Thyroid gland (tissue), 4 donors: ENCODE measurements at regions not wholly inside any gene's neighbourhood (a gene's known extent, or its start where the extent isn't known, plus 50 kb on each side); places are given as distances from the start of the nearest gene placed in this dataset.
"Not testable (repeated sequence)": the region's sequence is repeated elsewhere in the genome, so short reads cannot be mapped to it uniquely, and the experiment has no call there.

ENCODE experiments used
- DNase-seq, 2 donors: peaks; one replicate each; pipeline ENCODE4 v3.0.0-alpha.2; 2019
- H3K27ac ChIP-seq, 3 donors: fragments of 200-600 bp; sonication (generic); 1 replicate in 2 of 3; 2 replicates in 1 of 3; pipeline ENCODE4 v1.5.1; 2016 to 2019; ENCODE audit warnings: mild to moderate bottlenecking in 1 of 3, moderate library complexity in 1 of 3
- H3K27me3 ChIP-seq: fragments of 200-600 bp; sonication (generic); one replicate; pipeline ENCODE4 v1.5.1; 2019
- H3K36me3 ChIP-seq, 2 donors: fragments of 200-600 bp; sonication (generic); one replicate each; pipeline ENCODE4 v1.5.1; 2016 to 2019
- H3K4me1 ChIP-seq, 2 donors: fragments of 200-600 bp; sonication (generic); one replicate each; pipeline ENCODE4 v1.5.1; 2017 to 2019
- H3K4me3 ChIP-seq, 3 donors: fragments of 200-600 bp; sonication (generic); replicated peaks in 1 of 3; 1 replicate in 2 of 3; 2 replicates in 1 of 3; pipeline ENCODE4 v1.5.1; 2016; ENCODE audit warnings: mild to moderate bottlenecking in 1 of 3
- H3K9me3 ChIP-seq: fragments of 200-600 bp; sonication (generic); one replicate; pipeline ENCODE4 v1.5.1; 2017
- POLR2A ChIP-seq, 2 donors: fragments of 450-650 bp; IDR thresholded peaks; one replicate each; pipeline ENCODE4 v1.6.1; 2017; ENCODE audit warnings: antibody characterized with exemption in 2 of 2, mild to moderate bottlenecking in 2 of 2, moderate library complexity in 1 of 2
- WGBS, 2 donors: methylation state at CpG; one replicate each; pipeline ENCODE4 v1.1.5; 2017; 5-methylcytosine and 5-hydroxymethylcytosine counted together
- intact Hi-C: fragments of 100-400 bp; cut with DNase I; formaldehyde crosslinking; loops from one replicate; pipeline ENCODE4 v1.15.1; 2023
- TF ChIP-seq, protein P1 (sequence below), 6 experiments: fragments of 200-600 bp in 3 of 6; fragments of 450-650 bp in 3 of 6; sonication (generic) in 3 of 6; IDR thresholded peaks; one replicate each; pipeline ENCODE4 v1.5.1; 2016 to 2019; ENCODE audit warnings: antibody characterized with exemption in 6 of 6, mild to moderate bottlenecking in 2 of 6, inconsistent platforms in 1 of 6, moderate library complexity in 1 of 6

DNA sequence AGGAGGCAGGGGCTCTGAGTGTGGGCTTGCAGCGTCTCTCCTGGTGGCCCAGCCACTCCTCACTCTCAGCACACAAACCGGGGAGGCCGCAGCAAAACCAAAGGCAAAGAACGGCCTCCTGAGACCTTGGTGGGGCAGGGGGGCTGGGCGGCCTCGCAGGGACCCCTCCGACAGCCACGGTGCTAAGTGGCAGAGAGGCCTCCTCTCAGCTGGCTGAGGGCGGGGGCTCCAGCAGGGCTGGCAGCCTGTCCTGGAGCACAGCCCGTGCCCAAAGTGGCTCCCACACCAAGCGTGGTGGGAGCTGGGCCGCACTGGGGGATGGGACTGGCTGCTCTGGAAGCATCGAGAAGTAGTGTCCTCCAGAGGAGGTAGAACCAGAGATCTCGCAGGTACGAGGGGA lies 334.4 kb downstream of the QKI start:
- Histone ChIP-seq H3K9me3 (no peaks in the 10 kb centered on the region), H3K4me1 (no peaks in the 10 kb centered on the region), H3K36me3 (no peaks in the 10 kb centered on the region), H3K4me3 (no peak overlapping the region), H3K27ac (no peak overlapping the region), H3K27me3 (no peaks in the 10 kb centered on the region)
- DNase-seq: no peak
- TF ChIP-seq POLR2A (IDR thresholded peaks at IDR 0.05): no peak
- TF ChIP-seq, protein P1, sequence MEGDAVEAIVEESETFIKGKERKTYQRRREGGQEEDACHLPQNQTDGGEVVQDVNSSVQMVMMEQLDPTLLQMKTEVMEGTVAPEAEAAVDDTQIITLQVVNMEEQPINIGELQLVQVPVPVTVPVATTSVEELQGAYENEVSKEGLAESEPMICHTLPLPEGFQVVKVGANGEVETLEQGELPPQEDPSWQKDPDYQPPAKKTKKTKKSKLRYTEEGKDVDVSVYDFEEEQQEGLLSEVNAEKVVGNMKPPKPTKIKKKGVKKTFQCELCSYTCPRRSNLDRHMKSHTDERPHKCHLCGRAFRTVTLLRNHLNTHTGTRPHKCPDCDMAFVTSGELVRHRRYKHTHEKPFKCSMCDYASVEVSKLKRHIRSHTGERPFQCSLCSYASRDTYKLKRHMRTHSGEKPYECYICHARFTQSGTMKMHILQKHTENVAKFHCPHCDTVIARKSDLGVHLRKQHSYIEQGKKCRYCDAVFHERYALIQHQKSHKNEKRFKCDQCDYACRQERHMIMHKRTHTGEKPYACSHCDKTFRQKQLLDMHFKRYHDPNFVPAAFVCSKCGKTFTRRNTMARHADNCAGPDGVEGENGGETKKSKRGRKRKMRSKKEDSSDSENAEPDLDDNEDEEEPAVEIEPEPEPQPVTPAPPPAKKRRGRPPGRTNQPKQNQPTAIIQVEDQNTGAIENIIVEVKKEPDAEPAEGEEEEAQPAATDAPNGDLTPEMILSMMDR (IDR thresholded peaks at IDR 0.05): no peak
- intact Hi-C loops: no loop called here
- WGBS, 2 donors: 77 to 85% methylated on average over 7 to 15 of the region's 15 CpGs

DNA sequence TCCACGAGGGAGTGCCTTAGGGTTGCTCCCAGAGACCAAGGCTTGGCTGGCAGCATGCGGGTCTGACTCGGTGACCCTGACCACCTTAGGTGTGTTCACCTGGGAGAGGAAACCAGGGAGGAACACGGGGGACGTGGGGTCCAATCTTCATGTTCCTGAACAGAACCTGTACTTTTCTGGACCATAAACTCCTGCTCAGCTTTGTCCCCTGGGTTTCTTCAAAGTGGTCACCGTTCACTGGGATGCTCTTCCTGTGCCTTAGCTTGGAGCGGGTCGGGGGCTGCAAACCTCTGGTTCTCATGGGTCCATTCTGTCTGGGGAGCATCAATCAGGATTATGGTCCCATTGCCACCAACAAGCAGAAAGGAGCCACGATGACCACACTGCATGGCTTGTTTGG lies 333.5 kb downstream of the QKI start:
- Histone ChIP-seq H3K27ac (no peak overlapping the region), H3K27me3 (no peaks in the 10 kb centered on the region), H3K9me3 (no peaks in the 10 kb centered on the region), H3K4me1 (no peaks in the 10 kb centered on the region), H3K4me3 (no peak overlapping the region), H3K36me3 (no peaks in the 10 kb centered on the region)
- intact Hi-C loops: no loop called here
- 96% methylated on average over 9 of the region's 9 CpGs for WGBS, 2 donors
- no peak for DNase-seq
- no peak for TF ChIP-seq POLR2A (IDR thresholded peaks at IDR 0.05)
- TF ChIP-seq, protein P1 (IDR thresholded peaks at IDR 0.05): no peak

DNA sequence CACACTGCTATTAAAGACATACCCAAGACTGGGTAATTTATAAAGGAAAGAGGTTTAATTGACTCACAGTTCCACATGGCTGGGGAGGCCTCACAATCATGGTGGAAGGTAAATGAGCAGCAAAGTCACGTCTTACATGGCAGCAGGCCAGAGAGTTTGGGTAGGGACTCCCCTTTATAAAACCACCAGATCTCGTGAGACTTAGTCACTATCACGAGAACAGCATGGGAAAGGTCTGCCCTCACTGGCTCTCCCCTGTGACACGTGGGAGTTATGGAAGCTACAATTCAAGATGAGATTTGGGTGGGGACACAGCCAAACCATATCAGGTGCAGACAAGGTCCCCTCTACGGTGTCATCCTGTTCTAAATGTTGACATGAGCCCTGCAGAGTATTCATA lies 332.5 kb downstream of the QKI start:
- intact Hi-C loops, H3K27ac ChIP-seq, H3K36me3 ChIP-seq, H3K4me3 ChIP-seq, DNase-seq, H3K9me3 ChIP-seq, H3K27me3 ChIP-seq, H3K4me1 ChIP-seq: not testable (repeated sequence)
- 89 to 90% methylated on average over 5 of the region's 5 CpGs for WGBS, 2 donors

DNA sequence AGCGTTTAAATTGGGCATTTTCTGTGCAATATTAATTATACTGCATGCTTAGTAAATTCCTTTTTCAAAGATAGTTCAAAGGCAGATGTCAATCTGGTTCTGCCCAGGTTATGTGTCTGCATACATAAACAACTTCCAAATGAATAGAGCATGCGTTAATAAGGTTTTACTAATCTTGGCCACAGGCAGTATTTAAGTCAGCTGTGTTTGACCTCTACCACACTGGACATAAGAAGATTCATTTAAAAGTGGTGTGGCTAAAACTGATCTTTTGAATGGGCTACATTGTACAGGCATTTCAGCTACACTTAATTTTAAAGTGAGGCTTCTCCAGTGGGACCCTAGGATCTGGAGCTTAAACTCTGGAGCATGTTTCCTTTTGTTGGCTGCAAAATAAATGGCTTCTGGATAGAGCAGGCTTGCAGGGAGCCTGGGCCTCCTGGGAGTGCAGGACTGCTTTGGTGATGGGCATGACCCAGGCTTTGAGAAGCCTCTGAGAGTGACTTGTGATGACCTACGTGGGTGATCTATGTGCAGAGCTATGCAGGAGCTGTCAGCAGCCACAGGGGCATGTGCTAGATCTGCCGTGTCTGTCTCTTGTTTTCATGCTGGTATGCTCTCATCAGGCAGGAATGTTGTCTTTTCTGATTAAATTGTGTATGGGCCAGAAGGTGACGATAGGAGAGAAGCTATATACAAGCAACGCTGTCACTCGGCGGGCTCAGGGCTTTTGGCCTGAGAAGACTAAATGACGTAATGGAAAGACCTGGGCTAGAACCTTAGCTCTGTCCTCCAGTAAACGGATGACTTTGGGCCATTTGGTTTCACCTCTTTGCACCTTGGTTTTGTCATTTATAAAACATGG lies 331.2 kb downstream of the QKI start:
- DNase-seq: no peak
- Histone ChIP-seq H3K27ac (no peak overlapping the region), H3K4me3 (no peak overlapping the region), H3K36me3 (no peaks in the 10 kb centered on the region), H3K9me3 (no peaks in the 10 kb centered on the region), H3K27me3 (no peaks in the 10 kb centered on the region), H3K4me1 (no peaks in the 10 kb centered on the region)
- intact Hi-C loops: no loop called here
- 76 to 84% methylated on average over 10 of the region's 10 CpGs for WGBS, 2 donors
- TF ChIP-seq POLR2A (IDR thresholded peaks at IDR 0.05): no peak
- TF ChIP-seq, protein P1 (IDR thresholded peaks at IDR 0.05): no peak

DNA sequence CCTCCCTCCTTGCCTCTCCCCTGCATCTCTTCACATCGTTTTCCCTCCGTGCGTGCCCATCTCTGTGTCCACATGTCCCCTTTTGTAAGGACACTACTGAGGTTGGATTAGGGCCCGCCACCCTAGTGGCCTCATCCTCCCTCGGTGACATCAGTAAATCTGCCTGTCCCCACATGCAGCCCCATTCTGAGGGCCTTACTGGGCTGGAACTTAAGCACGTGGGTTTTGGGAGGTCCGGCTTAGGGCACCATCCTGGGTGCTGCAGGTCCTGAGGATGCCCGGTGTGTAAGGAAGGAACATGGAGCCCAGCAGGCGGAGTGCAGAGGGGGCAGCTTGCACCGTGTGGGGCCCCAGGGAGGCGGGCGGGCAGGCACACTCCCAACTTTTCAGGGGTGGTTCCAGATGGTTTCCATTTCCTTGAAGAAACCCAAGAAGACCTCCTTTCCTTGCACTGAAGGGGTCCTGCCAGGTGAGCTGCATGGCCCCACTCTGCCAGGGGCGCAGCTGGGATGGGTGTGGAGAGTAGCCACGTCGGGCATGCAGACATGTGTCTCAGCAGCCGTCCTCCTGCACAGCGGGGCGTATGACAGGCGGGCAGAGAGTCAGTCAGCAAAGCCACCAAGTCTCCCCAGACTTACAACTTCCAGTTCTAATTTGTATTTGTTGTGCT lies 329.9 kb downstream of the QKI start:
- no peak for DNase-seq
- Histone ChIP-seq H3K27ac (no peak overlapping the region), H3K36me3 (no peaks in the 10 kb centered on the region), H3K4me3 (no peak overlapping the region), H3K9me3 (no peaks in the 10 kb centered on the region), H3K4me1 (no peaks in the 10 kb centered on the region), H3K27me3 (no peaks in the 10 kb centered on the region)
- TF ChIP-seq, protein P1 (IDR thresholded peaks at IDR 0.05): no peak
- no peak for TF ChIP-seq POLR2A (IDR thresholded peaks at IDR 0.05)
- intact Hi-C loops: no loop called here
- WGBS, 2 donors: 94 to 96% methylated on average over 19 of the region's 19 CpGs
